WTC11 (cell line): ENCODE measurements at regions not wholly inside any gene's neighbourhood (a gene's known extent, or its start where the extent isn't known, plus 50 kb on each side); places are given as distances from the start of the nearest gene placed in this dataset.

Source experiments
- TP53 ChIP-seq: sonication (generic); formaldehyde crosslinking; IDR thresholded peaks from 2 replicates; pipeline ENCODE4 v1.8.1; 2023; ENCODE audit warnings: mild to moderate bottlenecking, missing genetic modification reagents
- ZBTB21 ChIP-seq: sonication (generic); formaldehyde crosslinking; IDR thresholded peaks from 2 replicates; pipeline ENCODE4 v1.8.1; 2023; ENCODE audit warnings: mild to moderate bottlenecking, missing genetic modification reagents, borderline replicate concordance
- ZNF232 ChIP-seq: sonication (generic); formaldehyde crosslinking; IDR thresholded peaks from 2 replicates; pipeline ENCODE4 v1.8.0; 2022; ENCODE audit warnings: mild to moderate bottlenecking, missing genetic modification reagents
- TF ChIP-seq, protein P1 (sequence below): sonication (generic); formaldehyde crosslinking; IDR thresholded peaks from 2 replicates; pipeline ENCODE4 v1.8.1; 2023; ENCODE audit warnings: mild to moderate bottlenecking, missing genetic modification reagents
- TF ChIP-seq, protein P2 (sequence below): fragments of 200-600 bp; IDR thresholded peaks from 2 replicates; pipeline ENCODE4 v1.8.0; 2022; ENCODE audit warnings: antibody characterized with exemption

- no peak for TF ChIP-seq ZBTB21 (CRISPR knock-in tag)
- TF ChIP-seq, protein P1, sequence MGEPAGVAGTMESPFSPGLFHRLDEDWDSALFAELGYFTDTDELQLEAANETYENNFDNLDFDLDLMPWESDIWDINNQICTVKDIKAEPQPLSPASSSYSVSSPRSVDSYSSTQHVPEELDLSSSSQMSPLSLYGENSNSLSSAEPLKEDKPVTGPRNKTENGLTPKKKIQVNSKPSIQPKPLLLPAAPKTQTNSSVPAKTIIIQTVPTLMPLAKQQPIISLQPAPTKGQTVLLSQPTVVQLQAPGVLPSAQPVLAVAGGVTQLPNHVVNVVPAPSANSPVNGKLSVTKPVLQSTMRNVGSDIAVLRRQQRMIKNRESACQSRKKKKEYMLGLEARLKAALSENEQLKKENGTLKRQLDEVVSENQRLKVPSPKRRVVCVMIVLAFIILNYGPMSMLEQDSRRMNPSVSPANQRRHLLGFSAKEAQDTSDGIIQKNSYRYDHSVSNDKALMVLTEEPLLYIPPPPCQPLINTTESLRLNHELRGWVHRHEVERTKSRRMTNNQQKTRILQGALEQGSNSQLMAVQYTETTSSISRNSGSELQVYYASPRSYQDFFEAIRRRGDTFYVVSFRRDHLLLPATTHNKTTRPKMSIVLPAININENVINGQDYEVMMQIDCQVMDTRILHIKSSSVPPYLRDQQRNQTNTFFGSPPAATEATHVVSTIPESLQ: no peak
- TF ChIP-seq, protein P2, sequence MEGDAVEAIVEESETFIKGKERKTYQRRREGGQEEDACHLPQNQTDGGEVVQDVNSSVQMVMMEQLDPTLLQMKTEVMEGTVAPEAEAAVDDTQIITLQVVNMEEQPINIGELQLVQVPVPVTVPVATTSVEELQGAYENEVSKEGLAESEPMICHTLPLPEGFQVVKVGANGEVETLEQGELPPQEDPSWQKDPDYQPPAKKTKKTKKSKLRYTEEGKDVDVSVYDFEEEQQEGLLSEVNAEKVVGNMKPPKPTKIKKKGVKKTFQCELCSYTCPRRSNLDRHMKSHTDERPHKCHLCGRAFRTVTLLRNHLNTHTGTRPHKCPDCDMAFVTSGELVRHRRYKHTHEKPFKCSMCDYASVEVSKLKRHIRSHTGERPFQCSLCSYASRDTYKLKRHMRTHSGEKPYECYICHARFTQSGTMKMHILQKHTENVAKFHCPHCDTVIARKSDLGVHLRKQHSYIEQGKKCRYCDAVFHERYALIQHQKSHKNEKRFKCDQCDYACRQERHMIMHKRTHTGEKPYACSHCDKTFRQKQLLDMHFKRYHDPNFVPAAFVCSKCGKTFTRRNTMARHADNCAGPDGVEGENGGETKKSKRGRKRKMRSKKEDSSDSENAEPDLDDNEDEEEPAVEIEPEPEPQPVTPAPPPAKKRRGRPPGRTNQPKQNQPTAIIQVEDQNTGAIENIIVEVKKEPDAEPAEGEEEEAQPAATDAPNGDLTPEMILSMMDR: no peak
- TF ChIP-seq ZNF232: no peak
- no peak for TF ChIP-seq TP53
Observed at GRCh38 chr1:165039996-165040395, 316.5 kb downstream of the LMX1A start.
